Keratinocyte (primary cell): ENCODE measurements at regions not wholly inside any gene's neighbourhood (a gene's known extent, or its start where the extent isn't known, plus 50 kb on each side); places are given as distances from the start of the nearest gene placed in this dataset.

Source experiments
- DNase-seq: peaks from one replicate; pipeline ENCODE4 v3.0.0-alpha.2; 2011; ENCODE audit warnings: low read depth, missing footprints, low spot score
- FAIRE-seq: peaks from 2 replicates; lab custom pipeline; 2011; peaks lifted over from hg19 to GRCh38; lab: Jason Lieb, UNC
- H2AFZ ChIP-seq: 2 replicates; pipeline ENCODE4 v1.6.0; 2012; ENCODE audit warnings: low read length, control low read depth, inconsistent platforms; ENCODE audit not compliant: control insufficient read depth
- H3K27ac ChIP-seq: 2 replicates; pipeline ENCODE4 v1.5.1; 2011; ENCODE audit warnings: low read length; ENCODE audit not compliant: control insufficient read depth, insufficient read depth
- H3K27me3 ChIP-seq: 3 replicates; pipeline ENCODE4 v1.6.0; 2011; ENCODE audit warnings: low read length; ENCODE audit not compliant: control insufficient read depth, insufficient read depth; ENCODE audit errors: extremely low read depth
- H3K36me3 ChIP-seq, 2 experiments: 2 replicates in 1 of 2; 3 replicates in 1 of 2; pipeline ENCODE4 v1.5.1; 2011; ENCODE audit warnings: low read length in 2 of 2, mild to moderate bottlenecking in 1 of 2; ENCODE audit not compliant: control insufficient read depth in 2 of 2, insufficient read depth in 2 of 2; ENCODE audit errors: extremely low read depth in 1 of 2
- H3K4me1 ChIP-seq: 3 replicates; pipeline ENCODE4 v1.5.1; 2011; ENCODE audit warnings: low read length; ENCODE audit not compliant: control insufficient read depth, insufficient read depth; ENCODE audit errors: extremely low read depth
- H3K4me2 ChIP-seq: 3 replicates; pipeline ENCODE4 v1.6.0; 2011; ENCODE audit warnings: low read depth, low read length; ENCODE audit not compliant: control insufficient read depth, insufficient read depth; ENCODE audit errors: extremely low read depth
- H3K4me3 ChIP-seq, 3 experiments: fragments of 200-600 bp in 1 of 3; sonication (generic) in 1 of 3; 2 replicates in 2 of 3; 3 replicates in 1 of 3; pipeline ENCODE4 v1.5.1; 2011 to 2016; ENCODE audit warnings: low read length in 3 of 3, mild to moderate bottlenecking in 3 of 3, control low read depth in 2 of 3, inconsistent platforms in 1 of 3, low read depth in 1 of 3, mixed read lengths in 1 of 3, mixed run types in 1 of 3, moderate library complexity in 1 of 3; ENCODE audit not compliant: control insufficient read depth in 2 of 3, insufficient read depth in 2 of 3; ENCODE audit errors: extremely low read depth in 1 of 3
- H3K79me2 ChIP-seq: 2 replicates; pipeline ENCODE4 v1.6.0; 2012; ENCODE audit warnings: low read length; ENCODE audit not compliant: control insufficient read depth, insufficient read depth
- H3K9ac ChIP-seq: 3 replicates; pipeline ENCODE4 v1.6.0; 2011; ENCODE audit warnings: low read length; ENCODE audit not compliant: control insufficient read depth, insufficient read depth; ENCODE audit errors: extremely low read depth
- H3K9me1 ChIP-seq: 3 replicates; pipeline ENCODE4 v1.6.0; 2011; ENCODE audit warnings: low read length; ENCODE audit not compliant: control insufficient read depth, insufficient read depth; ENCODE audit errors: extremely low read depth
- H3K9me3 ChIP-seq: 2 replicates; pipeline ENCODE4 v1.5.1; 2012; ENCODE audit warnings: low read depth, low read length; ENCODE audit not compliant: control insufficient read depth
- H4K20me1 ChIP-seq: 3 replicates; pipeline ENCODE4 v1.6.0; 2011; ENCODE audit warnings: low read length; ENCODE audit not compliant: control insufficient read depth, insufficient read depth; ENCODE audit errors: extremely low read depth
- CTCF ChIP-seq, 3 experiments: IDR thresholded peaks in 1 of 3; conservative IDR thresholded peaks in 1 of 3; optimal IDR thresholded peaks in 1 of 3; 2 replicates in 2 of 3; 3 replicates in 1 of 3; pipeline versions ENCODE3 to v1.5.1; 2011; ENCODE audit warnings: low read length in 3 of 3, mild to moderate bottlenecking in 3 of 3, moderate library complexity in 2 of 3, control low read depth in 1 of 3, inconsistent platforms in 1 of 3; ENCODE audit not compliant: insufficient read depth in 2 of 3; ENCODE audit errors: extremely low read depth in 1 of 3
- EZH2 ChIP-seq: IDR thresholded peaks from one replicate; pipeline ENCODE4 v1.6.1; 2012; ENCODE audit warnings: inconsistent platforms, mild to moderate bottlenecking, low read length, moderate library complexity
- dilution Hi-C: fragments of 300-500 bp; cut with MboI; formaldehyde crosslinking; loops from one replicate; pipeline ENCODE4 v1.7.0; 2020; ENCODE audit warnings: low sequenced_read_pairs; ENCODE audit not compliant: extremely low pct_ligation_motif_present

- dilution Hi-C loops = no loop called here
- TF ChIP-seq CTCF (optimal IDR thresholded peaks at IDR 0.05 in 1 of 3, IDR thresholded peaks at IDR 0.05 in 1 of 3, conservative IDR thresholded peaks at IDR 0.05 in 1 of 3; ENCODE audit: extremely low read depth in 1 of 3, insufficient read depth in 2 of 3, low read length in 3 of 3) = no peak
- TF ChIP-seq EZH2 = no peak
These were observed 167.6 kb upstream of the PITRM1 start for GRCh38 chr10:3340127-3340730.

DNA sequence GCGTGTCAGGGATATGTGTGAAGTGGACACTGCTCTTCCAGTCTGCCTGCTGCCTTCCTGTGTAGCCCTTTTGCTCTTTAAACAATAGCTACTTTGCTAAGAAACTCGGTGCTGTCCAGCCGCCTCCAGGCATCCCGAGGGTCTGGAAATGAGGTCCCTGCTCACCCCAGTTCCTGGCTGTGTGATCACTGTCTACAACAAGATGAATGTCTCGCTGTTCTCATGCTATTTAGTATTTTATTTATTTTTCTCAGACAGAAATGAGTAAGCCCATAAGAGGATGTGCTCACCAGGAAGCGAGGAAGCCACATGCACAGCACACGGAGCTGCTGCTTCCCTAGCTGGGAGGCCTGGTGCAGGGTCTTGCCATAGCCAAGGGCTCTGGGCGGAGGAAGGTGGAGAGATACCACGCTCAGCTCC, 167.0 kb upstream of the PITRM1 start:
- dilution Hi-C loops = no loop called here

More at GRCh38 chr10:3340127-3340730, 167.6 kb upstream of the PITRM1 start:
- DNase-seq = no peak
- Histone ChIP-seq H2AFZ (no peak overlapping the region), H3K27me3 (peaks cover 3% of the 10 kb centered on the region), H3K4me1 (no peaks in the 10 kb centered on the region), H3K9ac (no peak overlapping the region), H3K36me3 (no peaks in the 10 kb centered on the region), H3K9me3 (no peaks in the 10 kb centered on the region), H3K4me3 (no peak overlapping the region), H4K20me1 (no peaks in the 10 kb centered on the region), H3K79me2 (no peaks in the 10 kb centered on the region), H3K4me2 (no peak overlapping the region), H3K9me1 (no peaks in the 10 kb centered on the region), H3K27ac (no peak overlapping the region)
- FAIRE-seq = no peak

More for the DNA sequence above, 167.0 kb upstream of the PITRM1 start:
- H3K4me1 ChIP-seq = no peaks in the 10 kb centered on the region
- no peak for DNase-seq
- no peak for TF ChIP-seq EZH2
- no peak for TF ChIP-seq CTCF (optimal IDR thresholded peaks at IDR 0.05 in 1 of 3, IDR thresholded peaks at IDR 0.05 in 1 of 3, conservative IDR thresholded peaks at IDR 0.05 in 1 of 3; ENCODE audit: extremely low read depth in 1 of 3, insufficient read depth in 2 of 3, low read length in 3 of 3)
- H3K9ac ChIP-seq = no peak overlapping the region
- H3K36me3 ChIP-seq = no peaks in the 10 kb centered on the region
- no peaks in the 10 kb centered on the region for H3K79me2 ChIP-seq
- H3K9me1 ChIP-seq = no peaks in the 10 kb centered on the region
- H2AFZ ChIP-seq = no peak overlapping the region
- H3K27ac ChIP-seq = no peak overlapping the region
- no peak overlapping the region for H3K4me3 ChIP-seq
- H3K9me3 ChIP-seq = no peaks in the 10 kb centered on the region
- H3K27me3 ChIP-seq = peaks cover 3% of the 10 kb centered on the region
- no peak for FAIRE-seq
- H4K20me1 ChIP-seq = no peaks in the 10 kb centered on the region
- no peak overlapping the region for H3K4me2 ChIP-seq
